Keratinocyte (primary cell): ENCODE measurements at regions not wholly inside any gene's neighbourhood (a gene's known extent, or its start where the extent isn't known, plus 50 kb on each side); places are given as distances from the start of the nearest gene placed in this dataset.

Source experiments
- EZH2 ChIP-seq: IDR thresholded peaks from one replicate; pipeline ENCODE4 v1.6.1; 2012; ENCODE audit warnings: inconsistent platforms, mild to moderate bottlenecking, low read length, moderate library complexity
- TF ChIP-seq, protein P1 (sequence below), 3 experiments: IDR thresholded peaks in 1 of 3; conservative IDR thresholded peaks in 1 of 3; optimal IDR thresholded peaks in 1 of 3; 2 replicates in 2 of 3; 3 replicates in 1 of 3; pipeline versions ENCODE3 to v1.5.1; 2011; ENCODE audit warnings: low read length in 3 of 3, mild to moderate bottlenecking in 3 of 3, moderate library complexity in 2 of 3, control low read depth in 1 of 3, inconsistent platforms in 1 of 3; ENCODE audit not compliant: insufficient read depth in 2 of 3; ENCODE audit errors: extremely low read depth in 1 of 3

DNA sequence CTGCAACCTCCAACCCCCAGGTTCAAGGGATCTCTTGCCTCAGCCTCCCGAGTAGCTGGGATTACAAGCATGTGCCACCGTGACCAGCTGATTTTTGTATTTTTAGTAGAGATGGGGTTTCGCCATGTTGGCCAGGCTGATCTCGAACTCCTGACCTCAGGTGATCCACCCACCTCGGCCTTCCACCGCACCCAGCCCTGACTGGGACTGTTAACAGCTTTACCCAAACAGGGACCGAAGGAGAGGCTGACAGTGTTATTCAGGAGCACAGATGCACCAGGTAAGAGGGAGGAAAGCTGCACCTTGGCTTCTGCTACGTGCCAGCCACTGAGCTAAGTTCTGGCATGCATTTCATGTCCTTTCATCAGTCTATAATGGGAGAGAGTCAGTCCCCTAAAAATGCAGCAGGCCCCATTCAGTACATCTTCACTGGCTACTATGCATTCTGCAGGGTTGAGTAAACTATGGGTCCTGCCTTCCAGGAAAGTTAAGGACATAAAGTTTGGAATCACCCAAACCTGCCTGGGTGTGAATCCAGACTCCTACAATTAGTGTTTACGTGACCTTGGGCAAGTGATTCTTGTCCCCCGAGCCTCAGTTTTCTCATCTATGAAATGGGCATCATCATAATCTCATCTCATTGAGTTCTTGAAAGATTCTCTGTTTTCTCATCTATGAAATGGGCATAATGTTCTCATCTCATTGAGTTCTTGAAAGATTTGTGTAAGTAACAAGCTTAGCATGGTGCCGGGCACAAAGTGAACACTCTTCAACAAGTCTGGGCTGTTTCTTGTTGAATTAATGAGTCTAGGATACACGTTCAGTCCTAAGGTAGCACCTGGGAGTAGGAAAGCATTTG, 82.2 kb downstream of the CPN2 start:
- TF ChIP-seq, protein P1, sequence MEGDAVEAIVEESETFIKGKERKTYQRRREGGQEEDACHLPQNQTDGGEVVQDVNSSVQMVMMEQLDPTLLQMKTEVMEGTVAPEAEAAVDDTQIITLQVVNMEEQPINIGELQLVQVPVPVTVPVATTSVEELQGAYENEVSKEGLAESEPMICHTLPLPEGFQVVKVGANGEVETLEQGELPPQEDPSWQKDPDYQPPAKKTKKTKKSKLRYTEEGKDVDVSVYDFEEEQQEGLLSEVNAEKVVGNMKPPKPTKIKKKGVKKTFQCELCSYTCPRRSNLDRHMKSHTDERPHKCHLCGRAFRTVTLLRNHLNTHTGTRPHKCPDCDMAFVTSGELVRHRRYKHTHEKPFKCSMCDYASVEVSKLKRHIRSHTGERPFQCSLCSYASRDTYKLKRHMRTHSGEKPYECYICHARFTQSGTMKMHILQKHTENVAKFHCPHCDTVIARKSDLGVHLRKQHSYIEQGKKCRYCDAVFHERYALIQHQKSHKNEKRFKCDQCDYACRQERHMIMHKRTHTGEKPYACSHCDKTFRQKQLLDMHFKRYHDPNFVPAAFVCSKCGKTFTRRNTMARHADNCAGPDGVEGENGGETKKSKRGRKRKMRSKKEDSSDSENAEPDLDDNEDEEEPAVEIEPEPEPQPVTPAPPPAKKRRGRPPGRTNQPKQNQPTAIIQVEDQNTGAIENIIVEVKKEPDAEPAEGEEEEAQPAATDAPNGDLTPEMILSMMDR (optimal IDR thresholded peaks at IDR 0.05 in 1 of 3, IDR thresholded peaks at IDR 0.05 in 1 of 3, conservative IDR thresholded peaks at IDR 0.05 in 1 of 3; ENCODE audit: extremely low read depth in 1 of 3, insufficient read depth in 2 of 3, low read length in 3 of 3): no peak
- TF ChIP-seq EZH2: no peak
